ENCODE measurements at regions not wholly inside any gene's neighbourhood (a gene's known extent, or its start where the extent isn't known, plus 50 kb on each side); places are given as distances from the start of the nearest gene placed in this dataset.
A peak's percentile ranks its signal among the peaks of the same experiment; 100 is the strongest.

GRCh38 chr2:204331988-204332387 is 213.3 kb upstream of the PARD3B start:
- no peaks in the 10 kb centered on the region for H3K27me3 ChIP-seq
- DNase-seq (no peak), ATAC-seq (no peak)
- no peaks in the 10 kb centered on the region for H3K36me3 ChIP-seq
- no peak overlapping the region for H3K27ac ChIP-seq
- no peak for TF ChIP-seq CTCF (IDR thresholded peaks at IDR 0.05)
- no peak overlapping the region for H3K4me3 ChIP-seq
- no peaks in the 10 kb centered on the region for H3K4me1 ChIP-seq
- no peaks in the 10 kb centered on the region for H3K9me3 ChIP-seq
- intact Hi-C loops (cut with DNase I) = no loop called here

DNA sequence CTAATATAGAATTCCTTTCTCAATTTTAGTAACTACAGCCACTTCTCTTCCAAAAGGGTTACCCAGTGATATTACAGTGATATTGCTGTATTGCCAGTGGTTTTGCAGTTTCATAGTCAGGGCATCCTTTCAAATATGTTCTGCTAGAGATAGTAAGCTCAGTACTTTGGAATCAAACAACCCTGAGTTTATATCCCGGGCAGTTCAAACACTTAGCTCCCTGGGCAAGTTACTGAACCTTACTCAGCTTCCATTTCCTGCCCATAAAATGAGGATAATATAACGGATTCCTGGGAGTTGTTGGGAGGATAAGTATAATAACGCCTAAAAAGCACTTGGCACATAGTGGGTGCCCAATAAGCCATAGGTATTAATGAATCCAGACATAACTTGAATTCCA is 212.6 kb upstream of the PARD3B start:
- Histone ChIP-seq H3K9me3 (no peaks in the 10 kb centered on the region), H3K4me1 (no peaks in the 10 kb centered on the region), H3K27me3 (no peaks in the 10 kb centered on the region), H3K4me3 (no peak overlapping the region), H3K27ac (no peak overlapping the region), H3K36me3 (no peaks in the 10 kb centered on the region)
- DNase-seq (no peak), ATAC-seq (no peak)
- no peak for TF ChIP-seq CTCF (IDR thresholded peaks at IDR 0.05)
- intact Hi-C loops (cut with DNase I) = no loop called here

DNA sequence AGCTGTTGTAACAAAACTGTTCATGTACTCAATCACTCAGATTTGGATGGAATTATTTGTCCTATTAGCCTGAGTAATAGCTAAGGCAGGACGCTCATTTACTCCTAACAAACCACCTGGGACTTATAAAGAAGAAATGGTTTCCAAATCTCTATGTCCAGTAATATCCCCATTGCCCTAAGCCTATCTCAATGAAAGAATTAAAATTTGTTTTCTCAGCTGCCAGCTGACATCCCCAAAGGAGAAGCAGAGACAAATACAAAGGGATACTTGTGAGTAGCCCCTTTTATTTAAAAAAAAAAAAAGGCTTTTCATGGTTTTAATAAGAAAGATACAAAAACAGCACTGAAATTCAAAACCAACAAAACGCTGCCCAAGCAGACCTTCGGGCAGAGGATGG is 211.4 kb upstream of the PARD3B start:
- ATAC-seq = no peak
- intact Hi-C loops (cut with DNase I) = no loop called here

DNA sequence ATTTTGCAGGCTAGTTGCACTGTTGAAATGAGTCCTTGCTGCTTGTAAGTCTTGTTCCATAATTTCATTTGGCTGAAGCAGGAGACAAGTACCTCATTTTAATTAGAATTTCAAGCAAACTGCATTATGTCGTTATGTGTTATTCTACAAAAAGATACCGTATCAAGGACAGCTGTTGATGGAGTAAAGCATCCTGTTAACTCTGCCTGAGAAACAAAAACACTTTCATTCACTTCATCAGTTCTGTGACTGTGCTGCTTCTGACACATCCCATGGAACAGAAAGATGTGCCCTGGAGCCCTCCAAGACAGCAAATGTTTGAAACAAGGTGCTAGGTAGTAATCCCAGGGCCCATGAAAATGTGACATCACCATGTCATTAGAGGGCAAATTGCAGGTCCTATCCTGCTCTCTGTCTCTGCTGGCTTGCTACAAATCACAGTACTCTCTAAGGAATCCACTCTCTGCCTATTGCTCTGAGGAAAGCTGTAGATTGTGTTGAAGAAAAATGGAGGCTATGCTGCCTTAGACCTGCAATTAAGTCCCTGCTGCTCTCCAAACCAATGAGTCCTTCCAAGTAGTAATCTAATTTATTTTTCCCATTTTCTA is 209.7 kb upstream of the PARD3B start:
- intact Hi-C loops (cut with DNase I) = no loop called here
- no peaks in the 10 kb centered on the region for H3K27me3 ChIP-seq
- ATAC-seq (no peak), DNase-seq (peak in 2 of 4 donors; percentile 79 to 81)
- TF ChIP-seq CTCF (IDR thresholded peaks at IDR 0.05) = no peak
- no peak overlapping the region for H3K27ac ChIP-seq
- no peaks in the 10 kb centered on the region for H3K9me3 ChIP-seq
- no peaks in the 10 kb centered on the region for H3K36me3 ChIP-seq
- H3K4me3 ChIP-seq = no peak overlapping the region
- H3K4me1 ChIP-seq = no peaks in the 10 kb centered on the region

More for the DNA sequence above, 211.4 kb upstream of the PARD3B start:
- no peaks in the 10 kb centered on the region for H3K9me3 ChIP-seq
- no peaks in the 10 kb centered on the region for H3K4me1 ChIP-seq
- no peak overlapping the region for H3K4me3 ChIP-seq
- H3K36me3 ChIP-seq = no peaks in the 10 kb centered on the region
- no peaks in the 10 kb centered on the region for H3K27me3 ChIP-seq
- no peak overlapping the region for H3K27ac ChIP-seq
- no peak for DNase-seq
- TF ChIP-seq CTCF (IDR thresholded peaks at IDR 0.05) = no peak

GRCh38 chr2:204336153-204336744 is 209.0 kb upstream of the PARD3B start:
- DNase-seq (peak in 2 of 4 donors; percentile 32 to 43), ATAC-seq (no peak)
- intact Hi-C loops (cut with DNase I) = no loop called here
- Histone ChIP-seq H3K4me3 (no peak overlapping the region), H3K27ac (no peak overlapping the region), H3K27me3 (no peaks in the 10 kb centered on the region), H3K36me3 (no peaks in the 10 kb centered on the region), H3K4me1 (no peaks in the 10 kb centered on the region), H3K9me3 (no peaks in the 10 kb centered on the region)
- no peak for TF ChIP-seq CTCF (IDR thresholded peaks at IDR 0.05)
